ENCODE measurements at regions not wholly inside any gene's neighbourhood (a gene's known extent, or its start where the extent isn't known, plus 50 kb on each side); places are given as distances from the start of the nearest gene placed in this dataset.

DNA sequence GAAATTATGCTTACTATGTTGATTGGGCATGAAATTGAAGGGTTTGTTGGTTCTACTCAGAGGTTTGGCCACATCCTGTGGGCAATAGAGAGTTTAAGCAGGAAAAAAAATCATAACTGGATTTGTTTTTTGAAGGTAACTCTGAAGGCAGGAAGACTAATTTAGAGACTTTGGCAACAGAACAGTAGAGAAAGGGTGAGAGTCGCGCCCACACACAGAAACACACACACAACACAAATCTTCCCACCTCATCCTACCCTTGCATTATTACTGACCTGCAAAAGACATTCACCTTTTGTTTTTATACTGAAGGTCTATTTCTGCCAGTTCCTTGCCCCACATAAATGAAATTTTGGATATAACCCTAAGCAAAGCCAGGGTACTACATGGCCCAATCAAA lies 270.6 kb downstream of the TBL1XR1 start:
- TF ChIP-seq EZH2 (IDR thresholded peaks at IDR 0.05): no peak
- TF ChIP-seq POLR2AphosphoS5 (IDR thresholded peaks at IDR 0.05; ENCODE audit: borderline replicate concordance, low read depth, low read length): no peak
- TF ChIP-seq FOXP2 (optimal IDR thresholded peaks at IDR 0.05; ENCODE audit: control extremely low read depth, extremely low read length, insufficient read depth): no peak
